Panc1 (cell line): ENCODE measurements at regions not wholly inside any gene's neighbourhood (a gene's known extent, or its start where the extent isn't known, plus 50 kb on each side); places are given as distances from the start of the nearest gene placed in this dataset.
"Not testable (repeated sequence)": the region's sequence is repeated elsewhere in the genome, so short reads cannot be mapped to it uniquely, and the experiment has no call there.

ENCODE experiments used
- CTCF ChIP-seq: fragments of 450-650 bp; IDR thresholded peaks from 2 replicates; pipeline ENCODE4 v1.5.1; 2017; ENCODE audit warnings: mild to moderate bottlenecking
- POLR2AphosphoS5 ChIP-seq: IDR thresholded peaks from 2 replicates; pipeline ENCODE4 v1.6.1; 2012; ENCODE audit warnings: mild to moderate bottlenecking, low read depth, low read length, moderate library complexity
- REST ChIP-seq, 2 experiments: IDR thresholded peaks; 2 replicates each; pipeline ENCODE4 v1.6.1; 2011 to 2012; ENCODE audit warnings: low read depth in 2 of 2, control low read depth in 1 of 2, low read length in 1 of 2, mild to moderate bottlenecking in 1 of 2, moderate library complexity in 1 of 2; ENCODE audit not compliant: insufficient read depth in 1 of 2
- SIN3A ChIP-seq: IDR thresholded peaks from 2 replicates; pipeline ENCODE4 v1.6.1; 2012; ENCODE audit warnings: low read depth, mild to moderate bottlenecking, low read length, moderate library complexity, borderline replicate concordance; ENCODE audit not compliant: insufficient read depth
- TCF7L2 ChIP-seq: IDR thresholded peaks from 2 replicates; pipeline ENCODE4 v1.6.1; 2011; ENCODE audit warnings: mild to moderate bottlenecking, low read depth, low read length, inconsistent platforms

DNA sequence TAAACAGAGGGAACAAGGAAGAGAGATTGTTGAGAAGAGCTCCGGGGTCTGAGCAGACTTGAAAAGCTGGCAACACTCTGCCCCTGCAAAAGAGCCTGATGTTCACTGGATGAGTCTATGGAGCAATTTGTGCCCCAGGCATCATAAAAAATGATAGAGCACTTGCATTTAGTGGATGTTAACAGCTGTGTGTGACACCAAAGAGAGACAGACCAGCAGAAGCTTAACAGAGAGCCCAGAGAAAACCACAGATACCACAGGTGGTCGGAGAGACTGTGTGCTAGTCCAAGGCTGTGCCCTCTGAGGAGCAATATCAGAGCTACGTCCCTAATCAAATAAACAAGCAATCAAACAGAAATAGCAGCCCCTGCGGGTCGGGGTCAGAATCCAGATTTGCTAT lies 85.4 kb upstream of the SAMD11 start:
- not testable (repeated sequence) for TF ChIP-seq CTCF; REST (IDR thresholded peaks at IDR 0.05; ENCODE audit: insufficient read depth in 1 of 2, low read depth in 2 of 2, low read length in 1 of 2); SIN3A; POLR2AphosphoS5; TCF7L2
